Mammary epithelial cell (primary cell): ENCODE measurements at regions not wholly inside any gene's neighbourhood (a gene's known extent, or its start where the extent isn't known, plus 50 kb on each side); places are given as distances from the start of the nearest gene placed in this dataset.

ENCODE experiments used
- EZH2 ChIP-seq: IDR thresholded peaks from 2 replicates; pipeline ENCODE4 v1.6.1; 2012; ENCODE audit warnings: low read length, inconsistent platforms, borderline replicate concordance
- TF ChIP-seq, protein P1 (sequence below), 2 donors: IDR thresholded peaks in 1 of 2; conservative IDR thresholded peaks in 1 of 2; 2 replicates each; pipeline ENCODE4 v1.5.1; 2011 to 2012; ENCODE audit warnings: inconsistent platforms in 2 of 2, low read length in 2 of 2, mild to moderate bottlenecking in 2 of 2, control low read depth in 1 of 2, low read depth in 1 of 2; ENCODE audit not compliant: insufficient read depth in 1 of 2; ENCODE audit errors: extremely low read depth in 1 of 2

DNA sequence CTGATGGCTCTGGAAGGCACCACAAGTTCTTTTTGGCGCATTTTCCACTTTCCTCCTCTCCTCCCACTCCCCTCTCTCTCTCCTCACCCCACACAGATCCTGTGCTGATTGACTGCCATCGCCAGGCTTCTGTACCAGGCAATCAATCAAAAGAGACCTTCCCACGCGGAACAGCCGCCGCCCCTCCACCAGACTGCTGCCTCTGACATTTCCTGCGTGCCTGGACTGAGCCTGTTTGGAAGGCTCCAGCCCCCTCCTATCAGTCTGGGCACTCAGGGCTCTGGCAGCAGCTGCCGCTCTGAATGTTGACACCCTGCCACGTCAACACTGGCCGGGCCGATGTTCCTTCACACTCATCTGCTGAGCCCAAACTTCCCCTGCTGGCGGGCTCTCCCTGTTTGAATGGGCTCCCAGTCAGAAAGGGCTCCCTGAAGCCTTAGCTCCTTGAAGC lies 467.7 kb downstream of the EPHA4 start:
- TF ChIP-seq, protein P1, sequence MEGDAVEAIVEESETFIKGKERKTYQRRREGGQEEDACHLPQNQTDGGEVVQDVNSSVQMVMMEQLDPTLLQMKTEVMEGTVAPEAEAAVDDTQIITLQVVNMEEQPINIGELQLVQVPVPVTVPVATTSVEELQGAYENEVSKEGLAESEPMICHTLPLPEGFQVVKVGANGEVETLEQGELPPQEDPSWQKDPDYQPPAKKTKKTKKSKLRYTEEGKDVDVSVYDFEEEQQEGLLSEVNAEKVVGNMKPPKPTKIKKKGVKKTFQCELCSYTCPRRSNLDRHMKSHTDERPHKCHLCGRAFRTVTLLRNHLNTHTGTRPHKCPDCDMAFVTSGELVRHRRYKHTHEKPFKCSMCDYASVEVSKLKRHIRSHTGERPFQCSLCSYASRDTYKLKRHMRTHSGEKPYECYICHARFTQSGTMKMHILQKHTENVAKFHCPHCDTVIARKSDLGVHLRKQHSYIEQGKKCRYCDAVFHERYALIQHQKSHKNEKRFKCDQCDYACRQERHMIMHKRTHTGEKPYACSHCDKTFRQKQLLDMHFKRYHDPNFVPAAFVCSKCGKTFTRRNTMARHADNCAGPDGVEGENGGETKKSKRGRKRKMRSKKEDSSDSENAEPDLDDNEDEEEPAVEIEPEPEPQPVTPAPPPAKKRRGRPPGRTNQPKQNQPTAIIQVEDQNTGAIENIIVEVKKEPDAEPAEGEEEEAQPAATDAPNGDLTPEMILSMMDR (conservative IDR thresholded peaks at IDR 0.05 in 1 of 2, IDR thresholded peaks at IDR 0.05 in 1 of 2; ENCODE audit: extremely low read depth in 1 of 2, insufficient read depth in 1 of 2, low read depth in 1 of 2, low read length in 2 of 2) = peak in 1 of 2 donors; percentile 31
- no peak for TF ChIP-seq EZH2
